Stimulated activated naive CD8-positive, alpha-beta T cell treated with anti-CD3 and anti-CD28 coated beads, Interleukin-15, Interleukin-2, amounts not matched to agents 100 ng/mL and 50 ng/mL, for 24 hours (primary cell): ENCODE measurements at regions not wholly inside any gene's neighbourhood (a gene's known extent, or its start where the extent isn't known, plus 50 kb on each side); places are given as distances from the start of the nearest gene placed in this dataset.

Experiments used
- H3K27ac Mint-ChIP-seq: one replicate; pipeline ENCODE4 v1.8.0; 2021; ENCODE audit warnings: mild to moderate bottlenecking, mixed read lengths
- H3K27me3 Mint-ChIP-seq: one replicate; pipeline ENCODE4 v1.8.0; 2021; ENCODE audit warnings: mixed read lengths
- H3K36me3 Mint-ChIP-seq: one replicate; pipeline ENCODE4 v1.8.0; 2021; ENCODE audit warnings: low read depth, mixed read lengths
- H3K4me1 Mint-ChIP-seq: one replicate; pipeline ENCODE4 v1.8.0; 2021; ENCODE audit warnings: low read depth, mixed read lengths
- H3K4me3 Mint-ChIP-seq: one replicate; pipeline ENCODE4 v1.8.0; 2021; ENCODE audit warnings: mild to moderate bottlenecking, mixed read lengths
- H3K9me3 Mint-ChIP-seq: one replicate; pipeline ENCODE4 v1.8.0; 2021; ENCODE audit warnings: mixed read lengths

GRCh38 chr1:193657552-193657951 is 471.1 kb upstream of the B3GALT2 start:
- Mint-ChIP-seq H3K4me1 (no peaks in the 10 kb centered on the region), H3K4me3 (no peak overlapping the region), H3K36me3 (peaks cover 8% of the 10 kb centered on the region), H3K27ac (no peak overlapping the region), H3K9me3 (peaks cover 7% of the 10 kb centered on the region), H3K27me3 (no peaks in the 10 kb centered on the region)

DNA sequence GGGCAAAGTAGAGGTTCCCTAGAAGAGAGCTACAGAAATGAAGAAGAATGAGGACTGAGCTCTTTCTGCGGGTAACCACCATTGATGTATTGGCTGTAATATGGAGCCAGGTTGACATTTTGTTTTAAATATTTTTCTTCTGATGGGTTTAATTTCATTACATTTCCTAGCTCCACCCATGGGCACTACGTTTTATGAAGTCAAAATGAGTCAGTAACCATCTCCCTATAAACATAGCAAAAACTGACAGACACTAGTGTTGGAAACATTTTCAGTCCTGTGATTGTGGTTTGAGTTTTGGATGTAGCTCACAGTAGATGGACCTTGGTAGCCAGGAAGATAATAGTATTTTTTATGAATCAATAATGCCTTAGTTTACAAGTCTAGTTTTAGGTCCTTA is 470.4 kb upstream of the B3GALT2 start:
- no peak overlapping the region for H3K4me3 Mint-ChIP-seq
- no peaks in the 10 kb centered on the region for H3K27me3 Mint-ChIP-seq
- no peaks in the 10 kb centered on the region for H3K4me1 Mint-ChIP-seq
- H3K36me3 Mint-ChIP-seq = peaks cover 8% of the 10 kb centered on the region
- no peak overlapping the region for H3K27ac Mint-ChIP-seq
- peaks cover 7% of the 10 kb centered on the region for H3K9me3 Mint-ChIP-seq

GRCh38 chr1:193654951-193655735 is 468.7 kb upstream of the B3GALT2 start:
- H3K9me3 Mint-ChIP-seq = peaks cover 8% of the 10 kb centered on the region
- H3K27me3 Mint-ChIP-seq = no peaks in the 10 kb centered on the region
- no peaks in the 10 kb centered on the region for H3K4me1 Mint-ChIP-seq
- H3K27ac Mint-ChIP-seq = no peak overlapping the region
- H3K36me3 Mint-ChIP-seq = peaks cover 8% of the 10 kb centered on the region
- no peak overlapping the region for H3K4me3 Mint-ChIP-seq

DNA sequence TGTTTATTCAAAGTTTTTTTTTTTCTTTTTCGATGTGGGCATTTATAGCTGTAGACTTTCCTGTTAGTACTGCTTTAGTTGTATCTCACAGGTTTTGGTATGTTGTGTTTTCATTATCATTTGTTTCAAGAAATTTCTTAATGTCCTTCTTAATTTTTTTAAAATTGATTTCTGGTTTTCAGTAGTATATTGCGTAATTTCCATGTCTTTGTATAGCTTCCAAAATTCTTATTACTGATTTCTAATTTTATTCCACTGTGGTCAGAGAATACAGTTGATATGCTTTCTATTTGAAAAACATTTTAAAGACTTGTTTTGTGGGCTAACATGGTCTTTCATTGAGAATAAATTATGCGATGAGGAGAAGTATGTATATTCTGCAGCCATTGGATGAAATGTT is 463.2 kb upstream of the B3GALT2 start:
- Mint-ChIP-seq H3K27ac (no peak overlapping the region), H3K27me3 (no peaks in the 10 kb centered on the region), H3K4me1 (peaks cover 4% of the 10 kb centered on the region), H3K9me3 (peaks cover 26% of the 10 kb centered on the region), H3K36me3 (peaks cover 8% of the 10 kb centered on the region), H3K4me3 (no peak overlapping the region)

- Mint-ChIP-seq H3K36me3 (no peaks in the 10 kb centered on the region), H3K4me1 (peaks cover 10% of the 10 kb centered on the region), H3K27me3 (no peaks in the 10 kb centered on the region), H3K9me3 (peaks cover under 1% of the 10 kb centered on the region), H3K4me3 (no peak overlapping the region), H3K27ac (no peak overlapping the region)
Observed at GRCh38 chr1:193634876-193635275, 448.5 kb upstream of the B3GALT2 start.

DNA sequence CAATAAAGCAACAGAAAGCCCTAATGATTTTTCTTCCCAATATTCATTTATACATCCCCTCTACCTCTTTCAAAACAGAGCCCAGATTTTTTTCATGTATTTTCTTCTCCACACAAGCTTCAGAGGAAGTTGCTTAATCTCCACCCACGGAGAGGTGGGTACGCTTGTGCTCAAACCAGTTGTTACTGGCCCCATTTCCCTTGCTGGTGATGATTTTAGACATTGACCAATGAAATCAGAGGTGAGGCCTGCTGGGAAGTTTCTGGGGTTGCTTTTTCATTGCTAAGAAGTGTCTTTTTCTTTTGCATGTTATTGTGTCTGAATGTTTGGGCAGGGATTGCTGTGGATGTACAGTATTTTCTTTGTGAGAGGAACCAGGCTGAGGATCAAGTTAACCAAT is 448.1 kb upstream of the B3GALT2 start:
- no peaks in the 10 kb centered on the region for H3K27me3 Mint-ChIP-seq
- H3K4me1 Mint-ChIP-seq = peaks cover 10% of the 10 kb centered on the region
- H3K4me3 Mint-ChIP-seq = no peak overlapping the region
- H3K36me3 Mint-ChIP-seq = no peaks in the 10 kb centered on the region
- no peak overlapping the region for H3K27ac Mint-ChIP-seq
- no peaks in the 10 kb centered on the region for H3K9me3 Mint-ChIP-seq

DNA sequence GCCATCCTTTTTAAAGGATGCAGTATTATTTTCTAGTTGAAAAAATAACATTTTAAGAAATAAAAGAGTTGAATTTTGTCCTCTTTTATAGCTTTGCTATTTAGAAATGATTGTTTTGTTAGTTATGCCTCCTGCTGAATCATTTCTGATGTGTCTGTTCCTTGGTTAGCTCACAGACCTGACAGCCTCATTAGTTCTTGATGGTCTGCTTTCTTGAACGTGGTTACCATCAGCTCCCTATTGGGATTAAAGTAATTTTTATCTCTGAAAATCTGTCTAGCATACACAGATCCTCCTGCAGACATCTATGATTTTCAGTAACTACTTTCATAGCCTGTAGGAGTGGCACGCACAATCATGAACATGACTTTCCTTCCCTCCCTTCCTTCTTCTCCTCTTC is 447.6 kb upstream of the B3GALT2 start:
- Mint-ChIP-seq H3K4me1 (peaks cover 10% of the 10 kb centered on the region), H3K4me3 (no peak overlapping the region), H3K27ac (no peak overlapping the region), H3K36me3 (no peaks in the 10 kb centered on the region), H3K27me3 (no peaks in the 10 kb centered on the region), H3K9me3 (no peaks in the 10 kb centered on the region)

GRCh38 chr1:193633093-193633492 is 446.7 kb upstream of the B3GALT2 start:
- H3K9me3 Mint-ChIP-seq = no peaks in the 10 kb centered on the region
- H3K4me3 Mint-ChIP-seq = no peak overlapping the region
- H3K27me3 Mint-ChIP-seq = no peaks in the 10 kb centered on the region
- H3K4me1 Mint-ChIP-seq = peaks cover 10% of the 10 kb centered on the region
- no peaks in the 10 kb centered on the region for H3K36me3 Mint-ChIP-seq
- H3K27ac Mint-ChIP-seq = no peak overlapping the region

- H3K4me3 Mint-ChIP-seq = no peak overlapping the region
Observed at GRCh38 chr1:193631306-193631705, 444.9 kb upstream of the B3GALT2 start.

GRCh38 chr1:193629875-193630274 is 443.5 kb upstream of the B3GALT2 start:
- H3K27me3 Mint-ChIP-seq = no peaks in the 10 kb centered on the region
- H3K36me3 Mint-ChIP-seq = no peaks in the 10 kb centered on the region
- no peaks in the 10 kb centered on the region for H3K9me3 Mint-ChIP-seq
- H3K4me1 Mint-ChIP-seq = peaks cover 9% of the 10 kb centered on the region
- no peak overlapping the region for H3K4me3 Mint-ChIP-seq
- H3K27ac Mint-ChIP-seq = no peak overlapping the region

More at GRCh38 chr1:193631306-193631705, 444.9 kb upstream of the B3GALT2 start:
- no peak overlapping the region for H3K27ac Mint-ChIP-seq
- H3K9me3 Mint-ChIP-seq = no peaks in the 10 kb centered on the region
- peaks cover 10% of the 10 kb centered on the region for H3K4me1 Mint-ChIP-seq
- no peaks in the 10 kb centered on the region for H3K27me3 Mint-ChIP-seq
- no peaks in the 10 kb centered on the region for H3K36me3 Mint-ChIP-seq

DNA sequence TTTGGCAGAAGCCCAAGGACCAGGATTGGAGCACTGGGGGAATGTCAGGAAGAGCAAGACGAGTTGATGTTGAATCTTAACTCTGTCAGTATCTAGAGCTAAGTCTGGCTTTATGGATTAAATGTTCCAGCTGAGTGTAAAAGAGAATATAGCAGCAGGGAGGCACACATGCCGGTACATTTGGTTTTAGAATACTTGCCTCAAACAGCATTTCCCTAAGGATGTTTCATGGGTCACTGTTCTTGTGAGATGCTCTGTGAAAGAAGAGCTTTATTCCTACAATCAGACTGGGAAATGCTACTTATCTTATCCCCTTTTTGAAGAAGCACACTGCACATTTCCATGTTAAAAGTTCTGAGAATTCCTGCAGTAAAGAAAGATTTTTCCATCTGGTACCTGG is 440.3 kb upstream of the B3GALT2 start:
- H3K9me3 Mint-ChIP-seq = no peaks in the 10 kb centered on the region
- no peaks in the 10 kb centered on the region for H3K27me3 Mint-ChIP-seq
- H3K27ac Mint-ChIP-seq = no peak overlapping the region
- H3K4me1 Mint-ChIP-seq = no peaks in the 10 kb centered on the region
- H3K36me3 Mint-ChIP-seq = no peaks in the 10 kb centered on the region
- H3K4me3 Mint-ChIP-seq = no peak overlapping the region

- H3K27ac Mint-ChIP-seq = no peak overlapping the region
- no peaks in the 10 kb centered on the region for H3K27me3 Mint-ChIP-seq
- H3K36me3 Mint-ChIP-seq = no peaks in the 10 kb centered on the region
- no peaks in the 10 kb centered on the region for H3K9me3 Mint-ChIP-seq
- no peak overlapping the region for H3K4me3 Mint-ChIP-seq
- no peaks in the 10 kb centered on the region for H3K4me1 Mint-ChIP-seq
Observed at GRCh38 chr1:193625255-193625654, 438.8 kb upstream of the B3GALT2 start.

- Mint-ChIP-seq H3K36me3 (no peaks in the 10 kb centered on the region), H3K27me3 (no peaks in the 10 kb centered on the region), H3K4me1 (peaks cover 2% of the 10 kb centered on the region), H3K9me3 (peaks cover 4% of the 10 kb centered on the region), H3K27ac (no peak overlapping the region), H3K4me3 (no peak overlapping the region)
Observed at GRCh38 chr1:193619911-193620310, 433.5 kb upstream of the B3GALT2 start.

DNA sequence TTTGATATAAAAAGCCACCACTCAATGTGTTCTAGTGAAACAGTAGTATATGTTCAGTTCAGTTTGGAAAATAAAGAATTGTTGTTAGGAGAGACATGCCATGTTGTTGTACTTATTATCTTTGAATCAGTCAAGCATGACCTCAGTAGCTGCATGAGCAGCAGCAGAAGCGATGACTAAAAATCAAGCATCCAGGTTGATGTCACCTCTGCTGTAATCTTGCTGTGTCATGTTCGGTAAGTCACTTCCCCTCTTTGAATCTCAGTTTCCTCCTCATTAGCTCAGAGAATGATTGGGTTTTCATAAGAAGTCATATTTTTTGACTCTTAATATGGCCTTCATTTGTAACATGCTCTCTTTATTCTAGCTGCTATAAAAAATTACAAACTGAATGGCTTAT is 428.4 kb upstream of the B3GALT2 start:
- H3K36me3 Mint-ChIP-seq = no peaks in the 10 kb centered on the region
- no peaks in the 10 kb centered on the region for H3K27me3 Mint-ChIP-seq
- no peak overlapping the region for H3K4me3 Mint-ChIP-seq
- peaks cover 5% of the 10 kb centered on the region for H3K4me1 Mint-ChIP-seq
- H3K27ac Mint-ChIP-seq = no peak overlapping the region
- H3K9me3 Mint-ChIP-seq = peaks cover 4% of the 10 kb centered on the region

- Mint-ChIP-seq H3K4me1 (peaks cover 11% of the 10 kb centered on the region), H3K9me3 (peaks cover 4% of the 10 kb centered on the region), H3K4me3 (no peak overlapping the region), H3K27ac (no peak overlapping the region), H3K36me3 (no peaks in the 10 kb centered on the region), H3K27me3 (no peaks in the 10 kb centered on the region)
Observed at GRCh38 chr1:193614275-193614674, 427.9 kb upstream of the B3GALT2 start.

DNA sequence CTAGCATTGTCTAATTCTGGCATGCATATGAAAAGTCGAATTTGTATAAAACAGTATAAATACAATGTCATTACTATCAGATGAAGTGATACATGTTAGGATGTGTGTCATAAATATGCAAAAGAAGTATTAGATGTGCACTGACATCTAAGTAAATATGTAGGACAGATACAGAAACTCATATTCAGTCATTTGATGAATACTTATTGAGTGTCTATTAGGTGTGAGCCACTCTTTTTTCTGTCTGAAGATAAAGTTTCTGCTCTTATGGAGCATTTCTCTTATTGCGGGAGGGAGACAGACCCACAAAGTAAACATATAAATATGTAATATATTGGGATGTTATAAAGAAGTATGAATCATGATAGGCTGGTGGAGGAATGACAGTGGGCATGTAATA is 426.6 kb upstream of the B3GALT2 start:
- H3K27ac Mint-ChIP-seq = no peak overlapping the region
- peaks cover 10% of the 10 kb centered on the region for H3K9me3 Mint-ChIP-seq
- H3K4me1 Mint-ChIP-seq = peaks cover 15% of the 10 kb centered on the region
- H3K27me3 Mint-ChIP-seq = no peaks in the 10 kb centered on the region
- H3K4me3 Mint-ChIP-seq = no peak overlapping the region
- H3K36me3 Mint-ChIP-seq = no peaks in the 10 kb centered on the region
